ENCODE measurements at regions not wholly inside any gene's neighbourhood (a gene's known extent, or its start where the extent isn't known, plus 50 kb on each side); places are given as distances from the start of the nearest gene placed in this dataset.
A peak's percentile ranks its signal among the peaks of the same experiment; 100 is the strongest.

GRCh38 chr12:92089559-92089958 lies 56.1 kb downstream of the BTG1 start:
- H3K27me3 ChIP-seq = no peaks in the 10 kb centered on the region

GRCh38 chr12:92088805-92089204 lies 56.8 kb downstream of the BTG1 start:
- H3K9me3 ChIP-seq = no peaks in the 10 kb centered on the region
- no peaks in the 10 kb centered on the region for H3K36me3 ChIP-seq
- no peak overlapping the region for H3K4me3 ChIP-seq
- DNase-seq = no peak
- no peaks in the 10 kb centered on the region for H3K27me3 ChIP-seq

More at GRCh38 chr12:92089559-92089958, 56.1 kb downstream of the BTG1 start:
- Histone ChIP-seq H3K4me3 (no peak overlapping the region), H3K9me3 (no peaks in the 10 kb centered on the region), H3K36me3 (no peaks in the 10 kb centered on the region)
- no peak for DNase-seq

- Histone ChIP-seq H3K27me3 (no peaks in the 10 kb centered on the region), H3K4me3 (no peak overlapping the region), H3K9me3 (no peaks in the 10 kb centered on the region), H3K36me3 (no peaks in the 10 kb centered on the region)
- no peak for DNase-seq
Observed at GRCh38 chr12:92085736-92086040, 60.0 kb downstream of the BTG1 start.

DNA sequence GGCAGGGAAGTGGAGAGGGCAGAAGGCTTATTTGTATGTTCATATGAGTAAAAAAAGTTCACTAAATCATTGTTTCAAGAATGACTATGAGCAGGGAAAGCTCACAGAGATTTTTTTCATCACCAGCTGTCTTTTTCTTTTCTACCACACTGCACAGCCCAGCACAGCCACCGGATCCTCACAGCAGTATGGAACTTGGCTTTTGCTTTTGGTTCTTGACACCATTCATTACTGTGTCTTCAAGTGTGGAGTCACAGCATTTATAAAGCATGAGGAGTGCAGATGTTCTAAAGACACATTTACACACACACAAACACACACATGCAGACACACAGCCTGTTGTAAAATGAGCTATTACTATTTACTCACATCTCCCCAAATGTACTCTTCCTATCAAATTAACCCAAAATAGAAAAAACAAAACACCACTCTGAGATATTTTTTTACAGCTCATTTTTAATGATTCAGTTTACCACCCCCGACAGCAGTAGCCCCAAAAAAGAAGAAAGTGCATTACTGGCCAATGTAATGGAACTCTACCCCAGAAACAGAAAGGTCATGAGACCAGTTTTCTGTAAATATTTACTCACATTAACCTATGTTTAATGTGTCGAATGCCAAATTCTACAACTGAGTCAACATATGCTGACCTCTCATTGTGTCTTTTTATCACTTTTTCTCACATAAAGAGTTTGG lies 60.5 kb downstream of the BTG1 start:
- Histone ChIP-seq H3K9me3 (no peaks in the 10 kb centered on the region), H3K27me3 (no peaks in the 10 kb centered on the region), H3K36me3 (no peaks in the 10 kb centered on the region), H3K4me3 (no peak overlapping the region)
- DNase-seq = no peak

- H3K36me3 ChIP-seq = no peaks in the 10 kb centered on the region
- no peak overlapping the region for H3K4me3 ChIP-seq
- no peaks in the 10 kb centered on the region for H3K9me3 ChIP-seq
- no peak for DNase-seq
- H3K27me3 ChIP-seq = no peaks in the 10 kb centered on the region
Observed at GRCh38 chr12:92080911-92081285, 64.7 kb downstream of the BTG1 start.

GRCh38 chr12:92079054-92079385 lies 66.6 kb downstream of the BTG1 start:
- Histone ChIP-seq H3K4me3 (no peak overlapping the region), H3K36me3 (no peaks in the 10 kb centered on the region), H3K27me3 (no peaks in the 10 kb centered on the region), H3K9me3 (no peaks in the 10 kb centered on the region)
- no peak for DNase-seq

DNA sequence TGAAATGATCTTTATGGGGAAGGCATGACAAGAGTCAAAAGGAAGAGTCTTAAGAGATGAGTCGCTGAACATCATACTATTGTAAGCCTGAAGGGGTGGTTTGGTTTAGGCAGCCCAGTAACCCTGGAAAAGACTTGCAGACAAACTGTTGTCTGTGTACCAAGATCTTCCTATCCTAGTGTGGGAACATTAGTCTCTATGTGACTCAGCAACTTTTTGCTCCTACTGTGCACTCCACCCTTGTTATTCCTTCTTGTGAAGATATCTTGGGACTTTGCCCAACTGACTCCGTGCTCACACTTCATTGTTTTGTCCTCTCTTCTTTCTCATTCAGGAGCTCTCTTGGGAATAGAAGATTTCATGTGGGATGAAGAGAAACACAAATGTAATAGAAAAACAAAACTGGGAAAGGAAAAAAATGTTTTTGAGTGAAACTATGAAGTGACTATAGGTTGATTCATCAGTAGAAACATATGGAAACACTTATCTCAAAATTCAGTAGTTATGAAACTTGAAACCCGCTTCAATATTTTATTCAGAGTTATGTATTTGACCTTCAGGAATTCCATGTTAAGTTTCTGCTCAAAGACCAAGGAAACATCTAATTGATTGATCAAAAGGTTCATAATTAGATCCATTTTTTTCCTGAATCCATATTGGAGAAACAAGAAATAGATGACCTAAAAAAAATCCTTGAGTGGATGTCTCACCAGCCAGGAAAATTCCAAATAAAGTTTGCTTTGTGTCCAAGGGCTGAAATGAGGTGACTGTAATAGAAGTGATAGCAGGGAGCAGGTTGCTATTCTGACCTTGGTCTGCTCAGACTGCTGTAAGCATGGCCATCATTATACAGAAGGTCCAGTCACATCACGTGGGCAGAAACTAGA lies 67.2 kb downstream of the BTG1 start:
- peak; percentile 76 for DNase-seq
- Histone ChIP-seq H3K36me3 (no peaks in the 10 kb centered on the region), H3K4me3 (no peak overlapping the region), H3K9me3 (no peaks in the 10 kb centered on the region), H3K27me3 (no peaks in the 10 kb centered on the region)

DNA sequence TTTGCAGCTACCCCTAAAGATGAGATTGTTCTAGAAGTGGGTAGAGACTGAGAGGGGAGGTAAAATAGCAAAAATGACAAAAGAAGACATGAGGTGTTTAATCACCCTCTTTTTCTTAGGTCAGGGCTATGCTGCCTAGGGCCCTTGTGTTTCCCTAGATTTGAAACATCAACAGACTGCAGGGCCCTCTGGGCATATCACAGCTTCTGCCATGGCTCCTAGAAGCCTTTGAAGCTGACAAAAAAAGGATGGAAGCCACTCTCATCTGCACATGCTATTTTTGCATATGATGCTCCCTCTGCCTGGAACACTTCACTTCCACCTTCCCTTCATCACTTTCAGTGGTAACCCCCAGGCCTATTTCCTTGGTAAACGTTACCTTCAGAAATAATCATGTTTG lies 68.1 kb downstream of the BTG1 start:
- no peak for DNase-seq
- H3K4me3 ChIP-seq = no peak overlapping the region
- H3K27me3 ChIP-seq = no peaks in the 10 kb centered on the region
- no peaks in the 10 kb centered on the region for H3K36me3 ChIP-seq
- no peaks in the 10 kb centered on the region for H3K9me3 ChIP-seq

- no peak for DNase-seq
- H3K36me3 ChIP-seq = no peaks in the 10 kb centered on the region
- no peaks in the 10 kb centered on the region for H3K9me3 ChIP-seq
- no peak overlapping the region for H3K4me3 ChIP-seq
- H3K27me3 ChIP-seq = no peaks in the 10 kb centered on the region
Observed at GRCh38 chr12:92076101-92076500, 69.5 kb downstream of the BTG1 start.

GRCh38 chr12:92075425-92075914 lies 70.2 kb downstream of the BTG1 start:
- Histone ChIP-seq H3K27me3 (no peaks in the 10 kb centered on the region), H3K9me3 (no peaks in the 10 kb centered on the region), H3K36me3 (no peaks in the 10 kb centered on the region), H3K4me3 (no peak overlapping the region)
- DNase-seq = no peak

GRCh38 chr12:92074889-92075288 lies 70.8 kb downstream of the BTG1 start:
- Histone ChIP-seq H3K36me3 (no peaks in the 10 kb centered on the region), H3K9me3 (no peaks in the 10 kb centered on the region), H3K27me3 (no peaks in the 10 kb centered on the region), H3K4me3 (no peak overlapping the region)
- no peak for DNase-seq

DNA sequence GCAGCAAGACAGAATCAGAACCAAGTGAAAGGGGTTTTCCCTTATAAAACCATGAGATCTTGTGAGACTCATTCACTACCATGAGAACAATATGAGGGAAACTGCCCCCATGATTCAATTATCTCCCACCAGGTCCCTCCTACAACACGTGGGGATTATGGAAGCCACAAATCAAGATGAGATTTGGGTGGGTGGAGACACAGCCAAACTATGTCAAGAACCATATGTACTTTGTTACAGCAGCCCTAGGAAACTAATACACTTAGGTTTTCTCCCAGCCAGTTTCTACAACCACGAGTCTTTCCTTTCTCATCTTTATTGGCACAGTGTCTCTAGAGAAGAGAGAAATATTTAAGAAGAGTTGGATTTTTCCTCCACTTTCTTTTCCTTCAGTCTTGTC lies 72.6 kb downstream of the BTG1 start:
- DNase-seq = no peak
- Histone ChIP-seq H3K4me3 (no peak overlapping the region), H3K27me3 (no peaks in the 10 kb centered on the region), H3K9me3 (peaks cover 2% of the 10 kb centered on the region; the same call in 1 of the 2 replicates), H3K36me3 (no peaks in the 10 kb centered on the region)

DNA sequence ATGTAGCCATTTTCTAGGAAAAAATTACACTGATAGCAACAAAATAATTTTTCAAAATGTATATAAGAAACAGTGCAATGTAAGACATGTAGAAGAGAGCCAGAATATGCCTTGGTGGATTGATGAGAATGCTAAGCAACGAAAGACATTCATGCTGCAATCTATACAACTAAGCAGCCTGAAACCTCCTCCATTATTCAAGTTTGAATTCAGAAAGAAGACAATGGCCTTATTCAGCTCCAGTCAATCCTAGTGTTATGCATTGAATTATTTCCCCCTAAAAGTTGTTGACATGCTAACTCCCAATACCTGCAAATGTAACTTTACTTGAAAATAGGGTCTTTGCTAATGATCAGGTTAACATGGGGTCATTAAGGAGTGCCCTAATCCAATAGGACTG lies 73.5 kb downstream of the BTG1 start:
- Histone ChIP-seq H3K9me3 (peaks cover 2% of the 10 kb centered on the region; the same call in 1 of the 2 replicates), H3K27me3 (no peaks in the 10 kb centered on the region), H3K4me3 (no peak overlapping the region), H3K36me3 (no peaks in the 10 kb centered on the region)
- no peak for DNase-seq

DNA sequence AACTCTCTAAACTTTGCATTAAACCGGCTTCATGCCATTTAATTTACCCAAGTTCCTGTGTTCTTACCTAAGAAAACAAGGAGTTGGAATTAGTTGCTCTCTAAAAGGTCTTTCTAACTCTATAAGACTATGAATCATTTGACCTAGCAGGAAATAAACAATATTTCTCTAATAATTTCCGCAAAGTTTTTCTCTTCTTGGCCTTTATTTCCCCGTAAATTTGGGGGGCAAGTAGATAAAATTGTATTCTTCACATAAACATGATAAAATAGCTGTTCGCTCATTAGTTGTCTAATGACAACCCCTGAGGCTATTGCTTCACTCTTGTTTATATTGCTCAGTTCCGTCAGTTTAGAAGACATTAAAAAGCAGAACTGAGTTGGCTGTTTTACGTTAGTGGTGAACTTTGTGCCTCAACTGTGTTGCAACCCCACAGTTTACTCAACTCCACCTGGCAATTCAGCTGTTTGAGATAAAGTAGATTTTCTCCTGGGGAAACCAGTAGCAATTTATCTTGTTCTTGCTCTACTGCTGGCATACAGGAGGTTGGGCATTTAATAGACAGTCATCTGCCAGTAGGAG lies 74.7 kb downstream of the BTG1 start:
- no peaks in the 10 kb centered on the region for H3K27me3 ChIP-seq
- H3K36me3 ChIP-seq = no peaks in the 10 kb centered on the region
- peaks cover 2% of the 10 kb centered on the region; the same call in 1 of the 2 replicates for H3K9me3 ChIP-seq
- H3K4me3 ChIP-seq = no peak overlapping the region
- no peak for DNase-seq

DNA sequence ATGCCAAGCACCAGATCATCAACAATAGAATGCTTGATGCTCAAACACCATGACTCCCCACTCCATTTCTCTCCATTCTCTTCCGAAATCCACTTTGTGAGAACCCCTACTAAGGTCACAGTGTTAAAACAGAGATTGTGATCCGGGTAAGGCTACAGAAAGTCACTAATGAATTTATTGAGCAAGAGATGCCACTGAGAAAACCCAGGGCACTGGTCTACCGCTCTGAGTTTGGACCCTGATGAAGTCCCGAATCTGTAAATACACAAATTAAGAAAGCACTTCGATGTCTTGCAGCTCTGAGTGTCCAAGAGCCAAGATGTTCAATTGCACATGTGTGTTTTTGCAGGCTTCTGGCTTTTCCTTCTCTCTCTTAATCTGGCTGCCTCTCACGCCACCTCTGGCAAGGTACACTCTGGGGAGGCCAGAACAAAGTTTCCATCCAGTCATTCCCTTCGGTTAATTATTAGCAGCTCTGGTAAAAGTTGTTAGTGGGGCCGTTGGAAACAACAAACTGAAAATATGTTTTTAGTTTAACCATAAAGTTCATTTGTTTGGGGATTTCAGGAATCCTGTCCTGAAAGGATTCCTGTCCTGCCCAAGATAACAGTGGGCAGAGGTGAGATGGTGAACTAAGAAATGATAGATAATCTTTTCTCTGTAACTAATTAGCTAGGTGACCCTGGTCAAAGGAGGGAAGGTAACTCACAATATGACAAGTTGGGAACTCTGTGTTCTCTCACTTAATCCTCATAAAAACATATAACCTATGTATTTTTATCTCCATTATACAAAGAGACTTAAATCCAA lies 75.4 kb downstream of the BTG1 start:
- no peaks in the 10 kb centered on the region for H3K36me3 ChIP-seq
- H3K4me3 ChIP-seq = no peak overlapping the region
- H3K9me3 ChIP-seq = peaks cover 4% of the 10 kb centered on the region; the same call in 1 of the 2 replicates
- H3K27me3 ChIP-seq = no peaks in the 10 kb centered on the region
- no peak for DNase-seq

- H3K9me3 ChIP-seq = peaks cover 4% of the 10 kb centered on the region; the same call in 1 of the 2 replicates
- no peaks in the 10 kb centered on the region for H3K36me3 ChIP-seq
- no peak for DNase-seq
- no peaks in the 10 kb centered on the region for H3K27me3 ChIP-seq
- no peak overlapping the region for H3K4me3 ChIP-seq
Observed at GRCh38 chr12:92068459-92068858, 77.2 kb downstream of the BTG1 start.

DNA sequence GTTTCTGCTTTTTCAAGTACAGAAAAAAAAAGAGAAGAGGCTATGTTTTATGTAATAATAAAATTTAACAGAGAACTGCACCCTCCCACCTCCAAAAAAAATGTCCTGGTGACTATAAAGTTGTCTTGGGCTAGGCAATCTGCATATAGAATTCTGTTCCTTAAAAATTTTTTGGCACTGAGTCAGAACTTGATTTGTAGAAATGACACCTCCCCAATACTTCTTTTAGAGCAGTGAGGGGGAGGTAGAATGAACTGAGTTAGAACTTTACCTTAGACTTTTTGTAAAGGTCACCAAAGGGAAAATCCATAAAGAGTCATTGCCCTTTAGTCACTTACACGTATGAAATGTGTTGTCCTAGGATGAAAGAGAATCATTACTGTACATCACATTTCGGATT lies 80.0 kb downstream of the BTG1 start:
- no peak for DNase-seq
- Histone ChIP-seq H3K36me3 (no peaks in the 10 kb centered on the region), H3K27me3 (no peaks in the 10 kb centered on the region), H3K9me3 (peaks cover 4% of the 10 kb centered on the region; the same call in 1 of the 2 replicates), H3K4me3 (no peak overlapping the region)

All from MG63 (cell line).